GM18520 (cell line): ENCODE measurements at regions not wholly inside any gene's neighbourhood (a gene's known extent, or its start where the extent isn't known, plus 50 kb on each side); places are given as distances from the start of the nearest gene placed in this dataset.
A peak's percentile ranks its signal among the peaks of the same experiment; 100 is the strongest.

Source experiments
- ATAC-seq: cut with Tn5 transposase; IDR thresholded peaks from one replicate; pipeline ENCODE4 v1.9.1; 2021; ENCODE audit not compliant: unreplicated experiment

- ATAC-seq, result no peak
Measured at GRCh38 chr1:209229494-209230061, 353.9 kb upstream of the CAMK1G start.

- no peak for ATAC-seq
Measured at GRCh38 chr1:209230314-209230713, 353.2 kb upstream of the CAMK1G start.

GRCh38 chr1:209231476-209232156 lies 351.9 kb upstream of the CAMK1G start:
- no peak for ATAC-seq

- ATAC-seq, result no peak
Measured at GRCh38 chr1:209232197-209232596, 351.3 kb upstream of the CAMK1G start.

- no peak for ATAC-seq
Measured at GRCh38 chr1:209232759-209233158, 350.8 kb upstream of the CAMK1G start.

GRCh38 chr1:209235166-209235565 lies 348.3 kb upstream of the CAMK1G start:
- no peak for ATAC-seq

- ATAC-seq, result no peak
Measured at GRCh38 chr1:209238356-209238755, 345.2 kb upstream of the CAMK1G start.

GRCh38 chr1:209240351-209240750 lies 343.2 kb upstream of the CAMK1G start:
- ATAC-seq, result no peak

GRCh38 chr1:209241487-209241886 lies 342.0 kb upstream of the CAMK1G start:
- no peak for ATAC-seq

GRCh38 chr1:209248649-209249279 lies 334.8 kb upstream of the CAMK1G start:
- peak; percentile 81 for ATAC-seq

GRCh38 chr1:209249280-209249670 lies 334.2 kb upstream of the CAMK1G start:
- ATAC-seq, result no peak

GRCh38 chr1:209249785-209250440 lies 333.6 kb upstream of the CAMK1G start:
- ATAC-seq, result no peak

- ATAC-seq, result no peak
Measured at GRCh38 chr1:209250861-209251636, 332.5 kb upstream of the CAMK1G start.

- no peak for ATAC-seq
Measured at GRCh38 chr1:209256766-209257350, 326.7 kb upstream of the CAMK1G start.

GRCh38 chr1:209257454-209257853 lies 326.1 kb upstream of the CAMK1G start:
- no peak for ATAC-seq

- ATAC-seq, result no peak
Measured at GRCh38 chr1:209260136-209260535, 323.4 kb upstream of the CAMK1G start.

- ATAC-seq, result no peak
Measured at GRCh38 chr1:209262631-209263030, 320.9 kb upstream of the CAMK1G start.

GRCh38 chr1:209265301-209265700 lies 318.2 kb upstream of the CAMK1G start:
- ATAC-seq, result no peak

- ATAC-seq, result no peak
Measured at GRCh38 chr1:209266590-209267205, 316.8 kb upstream of the CAMK1G start.

GRCh38 chr1:209267968-209268367 lies 315.5 kb upstream of the CAMK1G start:
- no peak for ATAC-seq
